Astrocyte of the spinal cord (primary cell): ENCODE measurements at regions not wholly inside any gene's neighbourhood (a gene's known extent, or its start where the extent isn't known, plus 50 kb on each side); places are given as distances from the start of the nearest gene placed in this dataset.

Experiments
- DNase-seq: peaks from one replicate; pipeline ENCODE4 v3.0.0; 2011; ENCODE audit warnings: low read depth, low spot score
- H3K4me3 ChIP-seq: 2 replicates; pipeline ENCODE4 v1.5.1; 2011; ENCODE audit warnings: low read depth, mild to moderate bottlenecking, low read length, moderate library complexity
- CTCF ChIP-seq: IDR thresholded peaks from 2 replicates; pipeline ENCODE4 v1.5.1; 2012; ENCODE audit warnings: low read depth, mild to moderate bottlenecking, low read length, inconsistent platforms
- in situ Hi-C: cut with HindIII; loops from 2 replicates; pipeline ENCODE4 v1.10.0; 2017; ENCODE audit warnings: low sequenced_read_pairs

GRCh38 chr6:3525915-3526314, 69.1 kb upstream of the SLC22A23 start:
- H3K4me3 ChIP-seq: no peak overlapping the region
- TF ChIP-seq CTCF: no peak
- DNase-seq: no peak
- in situ Hi-C loops: no loop called here

- in situ Hi-C loops: no loop called here
- no peak overlapping the region for H3K4me3 ChIP-seq
- TF ChIP-seq CTCF: no peak
- DNase-seq: no peak
These were observed 67.6 kb upstream of the SLC22A23 start for GRCh38 chr6:3524456-3524855.

GRCh38 chr6:3523966-3524365, 67.1 kb upstream of the SLC22A23 start:
- DNase-seq: no peak
- in situ Hi-C loops: no loop called here
- H3K4me3 ChIP-seq: no peak overlapping the region
- no peak for TF ChIP-seq CTCF

GRCh38 chr6:3523271-3523670, 66.4 kb upstream of the SLC22A23 start:
- H3K4me3 ChIP-seq: no peak overlapping the region
- TF ChIP-seq CTCF: no peak
- in situ Hi-C loops: no loop called here
- DNase-seq: no peak

GRCh38 chr6:3522561-3523260, 65.9 kb upstream of the SLC22A23 start:
- H3K4me3 ChIP-seq: no peak overlapping the region
- in situ Hi-C loops: no loop called here
- no peak for TF ChIP-seq CTCF
- DNase-seq: peak; percentile 88

- in situ Hi-C loops: no loop called here
- TF ChIP-seq CTCF: no peak
- no peak for DNase-seq
- H3K4me3 ChIP-seq: no peak overlapping the region
These were observed 63.7 kb upstream of the SLC22A23 start for GRCh38 chr6:3520281-3521230.
